ENCODE measurements at regions not wholly inside any gene's neighbourhood (a gene's known extent, or its start where the extent isn't known, plus 50 kb on each side); places are given as distances from the start of the nearest gene placed in this dataset.

DNA sequence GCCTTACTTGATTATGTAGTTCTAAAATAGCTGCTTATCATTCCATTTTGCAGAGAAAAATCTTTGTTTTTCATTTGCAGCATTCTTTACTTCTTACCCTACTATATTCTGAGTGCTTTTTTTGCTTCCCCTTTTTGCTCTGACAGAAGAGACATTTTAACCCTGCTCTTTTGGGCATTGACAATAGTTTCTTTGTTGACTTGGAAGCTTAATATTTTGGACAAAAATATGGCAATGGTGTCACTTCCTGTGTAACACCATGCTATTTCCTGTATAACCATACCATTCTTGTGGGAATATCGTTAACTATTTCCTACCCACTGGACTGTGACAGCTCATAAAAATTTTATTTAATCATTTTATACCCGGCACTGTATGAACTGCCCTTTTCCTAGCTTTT, 747.1 kb downstream of the CDH8 start:
- WGBS (ENCODE audit: low lambda C conversion rate): 40% methylated on average over 2 of the region's 2 CpGs
- CTCF ChIA-PET (ENCODE audit: low intra/inter-chr PET ratio, low total read pairs): no interaction called here

DNA sequence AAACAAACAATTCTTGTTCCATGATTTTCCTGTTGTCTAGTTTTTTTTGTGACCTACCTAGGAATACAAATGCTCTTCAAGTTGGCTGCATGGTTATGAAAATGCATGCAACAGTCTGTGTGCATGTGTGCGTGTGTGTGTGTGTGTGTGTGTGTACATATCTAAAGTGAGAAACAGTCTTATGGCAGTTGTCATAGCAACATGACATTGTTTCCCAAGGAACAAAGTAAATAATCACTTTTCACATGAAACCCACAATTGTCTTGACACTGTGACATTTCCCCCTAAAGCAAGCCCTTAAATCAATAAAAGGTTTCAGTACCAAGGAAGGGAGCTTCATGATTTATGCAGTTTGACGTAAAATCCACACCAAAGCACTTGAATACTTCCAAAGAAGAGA, 758.4 kb downstream of the CDH8 start:
- Histone ChIP-seq H3K36me3 (replicated peaks in 1 of 2; ENCODE audit: control insufficient read depth in 1 of 2, insufficient read depth in 2 of 2, low read length in 2 of 2) (no peaks in the 10 kb centered on the region), H3K4me1 (ENCODE audit: insufficient read depth, low read length) (no peaks in the 10 kb centered on the region), H3K4me2 (ENCODE audit: low read depth, low read length) (no peak overlapping the region), H3K27ac (ENCODE audit: extremely low read length, insufficient read depth, low read length) (no peak overlapping the region), H4K20me1 (ENCODE audit: insufficient read depth, low read length) (no peaks in the 10 kb centered on the region), H3K9me3 (ENCODE audit: low read length) (peaks cover 31% of the 10 kb centered on the region), H3K79me2 (ENCODE audit: insufficient read depth, low read length) (no peaks in the 10 kb centered on the region), H3K9ac (ENCODE audit: insufficient read depth, low read depth, low read length) (no peak overlapping the region), H3K4me3 (replicated peaks in 1 of 3; ENCODE audit: insufficient read depth in 1 of 3, low read depth in 2 of 3, low read length in 3 of 3) (no peak overlapping the region), H2AFZ (ENCODE audit: low read length) (no peak overlapping the region), H3K27me3 (ENCODE audit: control insufficient read depth in 1 of 2, insufficient read depth in 2 of 2, low read length in 2 of 2) (no peaks in the 10 kb centered on the region)
- no TSS peak for BruUV-seq (replicated peaks)
- no peak for DNase-seq (ENCODE audit: low spot score)
- ATAC-seq: no peak
- in situ Hi-C loops (cut with HindIII; ENCODE audit: extremely low pct_ligation_motif_present, low pct_unique_long_range_greater_than_20kb) (no loop called here), intact Hi-C loops (cut with micrococcal nuclease; ENCODE audit: unreplicated experiment) (no loop called here)
- 32% methylated on average over 2 of the region's 2 CpGs for WGBS (ENCODE audit: low lambda C conversion rate)
- POLR2A ChIA-PET: no interaction called here
- FAIRE-seq: no peak
- TF ChIP-seq ZSCAN9 (CRISPR knock-in tag; IDR thresholded peaks at IDR 0.05; ENCODE audit: borderline replicate concordance) (no peak), EEA1 (CRISPR knock-in tag; IDR thresholded peaks at IDR 0.05; ENCODE audit: borderline replicate concordance) (no peak), ZNF644 (CRISPR knock-in tag; IDR thresholded peaks at IDR 0.05; ENCODE audit: low read depth) (no peak), ZSCAN20 (CRISPR knock-in tag; IDR thresholded peaks at IDR 0.05; ENCODE audit: borderline replicate concordance) (no peak), IKZF4 (CRISPR knock-in tag; IDR thresholded peaks at IDR 0.05; ENCODE audit: borderline replicate concordance, low read depth, not compliant biosample characterization) (no peak), EHMT2 (IDR thresholded peaks at IDR 0.05; ENCODE audit: borderline replicate concordance, low read depth, low read length) (no peak)
- CTCF ChIA-PET (ENCODE audit: low intra/inter-chr PET ratio, low total read pairs): no interaction called here

More for the DNA sequence above, 747.1 kb downstream of the CDH8 start:
- no TSS peak for BruUV-seq (replicated peaks)
- no peak for TF ChIP-seq SMAD1 (CRISPR knock-in tag; IDR thresholded peaks at IDR 0.05; ENCODE audit: borderline replicate concordance, low read depth)
- TF ChIP-seq, protein P1, sequence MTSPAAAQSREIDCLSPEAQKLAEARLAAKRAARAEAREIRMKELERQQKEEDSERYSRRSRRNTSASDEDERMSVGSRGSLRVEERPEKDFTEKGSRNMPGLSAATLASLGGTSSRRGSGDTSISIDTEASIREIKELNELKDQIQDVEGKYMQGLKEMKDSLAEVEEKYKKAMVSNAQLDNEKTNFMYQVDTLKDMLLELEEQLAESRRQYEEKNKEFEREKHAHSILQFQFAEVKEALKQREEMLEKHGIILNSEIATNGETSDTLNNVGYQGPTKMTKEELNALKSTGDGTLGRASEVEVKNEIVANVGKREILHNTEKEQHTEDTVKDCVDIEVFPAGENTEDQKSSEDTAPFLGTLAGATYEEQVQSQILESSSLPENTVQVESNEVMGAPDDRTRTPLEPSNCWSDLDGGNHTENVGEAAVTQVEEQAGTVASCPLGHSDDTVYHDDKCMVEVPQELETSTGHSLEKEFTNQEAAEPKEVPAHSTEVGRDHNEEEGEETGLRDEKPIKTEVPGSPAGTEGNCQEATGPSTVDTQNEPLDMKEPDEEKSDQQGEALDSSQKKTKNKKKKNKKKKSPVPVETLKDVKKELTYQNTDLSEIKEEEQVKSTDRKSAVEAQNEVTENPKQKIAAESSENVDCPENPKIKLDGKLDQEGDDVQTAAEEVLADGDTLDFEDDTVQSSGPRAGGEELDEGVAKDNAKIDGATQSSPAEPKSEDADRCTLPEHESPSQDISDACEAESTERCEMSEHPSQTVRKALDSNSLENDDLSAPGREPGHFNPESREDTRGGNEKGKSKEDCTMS (CRISPR knock-in tag; conservative IDR thresholded peaks at IDR 0.05): no peak
- no peak for TF ChIP-seq MAFK (conservative IDR thresholded peaks at IDR 0.05 in 1 of 2, IDR thresholded peaks at IDR 0.05 in 1 of 2; ENCODE audit: low read length in 2 of 2)
- no peak for TF ChIP-seq TCF7 (IDR thresholded peaks at IDR 0.05; ENCODE audit: low read depth)
- no peak for TF ChIP-seq HDAC1 (CRISPR knock-in tag; IDR thresholded peaks at IDR 0.05)
- TF ChIP-seq ZFP82 (CRISPR knock-in tag; IDR thresholded peaks at IDR 0.05; ENCODE audit: borderline replicate concordance): no peak
- TF ChIP-seq KLF12 (CRISPR knock-in tag; IDR thresholded peaks at IDR 0.05; ENCODE audit: borderline replicate concordance): no peak
- Histone ChIP-seq H3K4me1 (ENCODE audit: insufficient read depth, low read length) (no peaks in the 10 kb centered on the region), H3K9me3 (ENCODE audit: low read length) (peaks cover 21% of the 10 kb centered on the region), H2AFZ (ENCODE audit: low read length) (no peak overlapping the region), H4K20me1 (ENCODE audit: insufficient read depth, low read length) (no peaks in the 10 kb centered on the region), H3K36me3 (replicated peaks in 1 of 2; ENCODE audit: control insufficient read depth in 1 of 2, insufficient read depth in 2 of 2, low read length in 2 of 2) (no peaks in the 10 kb centered on the region), H3K4me3 (replicated peaks in 1 of 3; ENCODE audit: insufficient read depth in 1 of 3, low read depth in 2 of 3, low read length in 3 of 3) (no peak overlapping the region), H3K9ac (ENCODE audit: insufficient read depth, low read depth, low read length) (no peak overlapping the region), H3K4me2 (ENCODE audit: low read depth, low read length) (no peak overlapping the region), H3K27ac (ENCODE audit: extremely low read length, insufficient read depth, low read length) (no peak overlapping the region), H3K27me3 (ENCODE audit: control insufficient read depth in 1 of 2, insufficient read depth in 2 of 2, low read length in 2 of 2) (no peaks in the 10 kb centered on the region), H3K79me2 (ENCODE audit: insufficient read depth, low read length) (no peaks in the 10 kb centered on the region)
- intact Hi-C loops (cut with micrococcal nuclease; ENCODE audit: unreplicated experiment): no loop called here
- no peak for ATAC-seq
- in situ Hi-C loops (cut with HindIII; ENCODE audit: extremely low pct_ligation_motif_present, low pct_unique_long_range_greater_than_20kb): no loop called here
- POLR2A ChIA-PET: no interaction called here
- no peak for DNase-seq (ENCODE audit: low spot score)
- FAIRE-seq: no peak

Data from HepG2 (cell line).